Right lobe of liver (tissue), 4 donors: ENCODE measurements at regions not wholly inside any gene's neighbourhood (a gene's known extent, or its start where the extent isn't known, plus 50 kb on each side); places are given as distances from the start of the nearest gene placed in this dataset.

Source experiments
- CTCF ChIP-seq, 4 donors: fragments of 200-600 bp in 3 of 4; fragments of 450-650 bp in 1 of 4; IDR thresholded peaks; one replicate each; pipeline versions ENCODE4 v1.5.1 to v1.8.0; 2016 to 2022; ENCODE audit warnings: antibody characterized with exemption in 4 of 4, mild to moderate bottlenecking in 2 of 4
- POLR2A ChIP-seq: fragments of 450-650 bp; IDR thresholded peaks from one replicate; pipeline ENCODE4 v1.6.1; 2017; ENCODE audit warnings: antibody characterized with exemption, mild to moderate bottlenecking
- donor health status: DM: no; HTN: no; CAD: no.
- donor health status: DM: no; HTN: no; CAD: no.
- donor health status: DM: no; HTN: yes; CAD: no.

- TF ChIP-seq CTCF (IDR thresholded peaks at IDR 0.05) (no peak), POLR2A (no peak)
Observed at GRCh38 chr14:66330916-66331315, 155.3 kb upstream of the CCDC196 start.
